ENCODE measurements at regions not wholly inside any gene's neighbourhood (a gene's known extent, or its start where the extent isn't known, plus 50 kb on each side); places are given as distances from the start of the nearest gene placed in this dataset.
A peak's percentile ranks its signal among the peaks of the same experiment; 100 is the strongest.

DNA sequence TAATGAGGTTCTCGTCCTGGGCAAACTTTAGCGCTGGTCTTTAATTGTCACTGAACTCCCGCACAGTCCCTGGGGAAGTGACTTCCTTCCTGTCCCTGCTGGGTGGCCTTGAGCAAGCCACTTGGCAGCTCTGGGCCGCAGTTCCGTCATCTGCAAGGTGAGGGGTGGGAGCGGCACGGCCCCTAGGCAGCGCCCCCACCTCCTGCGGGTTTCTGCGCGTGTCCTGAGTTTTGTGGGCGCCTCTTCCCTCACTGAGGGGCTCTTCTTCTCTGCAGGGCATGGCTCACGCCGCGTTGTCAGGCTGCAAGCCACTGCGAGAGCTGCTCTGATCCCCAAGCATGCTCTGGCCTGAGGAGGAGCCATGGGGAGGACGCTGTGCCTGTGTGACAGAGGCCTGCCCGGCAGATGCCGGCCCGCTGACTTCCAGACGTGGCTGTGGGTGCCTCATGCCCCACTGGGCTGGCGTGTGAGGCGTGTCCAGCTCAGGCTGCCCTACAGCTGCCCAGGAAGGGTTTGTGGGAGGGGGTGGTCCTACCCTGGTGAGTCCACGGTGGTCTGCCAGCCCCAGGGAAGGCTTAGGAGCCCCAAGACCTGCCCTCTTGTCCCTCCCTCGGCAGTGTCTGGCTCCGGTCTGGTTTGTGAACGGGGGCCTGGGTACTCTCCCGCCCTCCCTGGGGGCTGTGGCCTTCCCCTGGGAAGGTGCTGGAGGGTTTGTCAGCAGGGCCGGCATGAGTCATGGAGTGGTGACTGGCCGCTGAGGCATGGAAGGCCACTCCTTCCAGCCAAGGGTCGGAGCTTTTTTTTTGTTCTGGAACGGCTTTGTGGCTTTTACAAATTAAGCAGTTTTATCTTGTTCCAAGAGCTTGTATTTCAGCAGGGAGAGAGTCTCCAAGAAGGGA is 182.0 kb downstream of the SEC14L1 start:
- no peak for DNase-seq (ENCODE audit: low spot score)

GRCh38 chr17:77323413-77324171 is 182.8 kb downstream of the SEC14L1 start:
- TF ChIP-seq, protein P1, sequence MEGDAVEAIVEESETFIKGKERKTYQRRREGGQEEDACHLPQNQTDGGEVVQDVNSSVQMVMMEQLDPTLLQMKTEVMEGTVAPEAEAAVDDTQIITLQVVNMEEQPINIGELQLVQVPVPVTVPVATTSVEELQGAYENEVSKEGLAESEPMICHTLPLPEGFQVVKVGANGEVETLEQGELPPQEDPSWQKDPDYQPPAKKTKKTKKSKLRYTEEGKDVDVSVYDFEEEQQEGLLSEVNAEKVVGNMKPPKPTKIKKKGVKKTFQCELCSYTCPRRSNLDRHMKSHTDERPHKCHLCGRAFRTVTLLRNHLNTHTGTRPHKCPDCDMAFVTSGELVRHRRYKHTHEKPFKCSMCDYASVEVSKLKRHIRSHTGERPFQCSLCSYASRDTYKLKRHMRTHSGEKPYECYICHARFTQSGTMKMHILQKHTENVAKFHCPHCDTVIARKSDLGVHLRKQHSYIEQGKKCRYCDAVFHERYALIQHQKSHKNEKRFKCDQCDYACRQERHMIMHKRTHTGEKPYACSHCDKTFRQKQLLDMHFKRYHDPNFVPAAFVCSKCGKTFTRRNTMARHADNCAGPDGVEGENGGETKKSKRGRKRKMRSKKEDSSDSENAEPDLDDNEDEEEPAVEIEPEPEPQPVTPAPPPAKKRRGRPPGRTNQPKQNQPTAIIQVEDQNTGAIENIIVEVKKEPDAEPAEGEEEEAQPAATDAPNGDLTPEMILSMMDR (IDR thresholded peaks at IDR 0.05; ENCODE audit: borderline replicate concordance, control extremely low read depth, extremely low read depth, insufficient read depth, missing control alignments): no peak
- DNase-seq (ENCODE audit: low spot score): peak; percentile 64
- in situ Hi-C loops (cut with MboI; ENCODE audit: low sequenced_read_pairs, unreplicated experiment): loop anchor here (10.0 kb wide), 1 partner anchor 171 kb away; no protein-coding TSS in a partner anchor

More for the DNA sequence above, 182.0 kb downstream of the SEC14L1 start:
- in situ Hi-C loops (cut with MboI; ENCODE audit: low sequenced_read_pairs, unreplicated experiment): loop anchor here (10.0 kb wide), 1 partner anchor 172 kb away; no protein-coding TSS in a partner anchor
- TF ChIP-seq, protein P1 (IDR thresholded peaks at IDR 0.05; ENCODE audit: borderline replicate concordance, control extremely low read depth, extremely low read depth, insufficient read depth, missing control alignments): no peak

- DNase-seq (ENCODE audit: low spot score): peak; percentile 6
- TF ChIP-seq, protein P1 (IDR thresholded peaks at IDR 0.05; ENCODE audit: borderline replicate concordance, control extremely low read depth, extremely low read depth, insufficient read depth, missing control alignments): no peak
- in situ Hi-C loops (cut with MboI; ENCODE audit: low sequenced_read_pairs, unreplicated experiment): loop anchor here (10.0 kb wide), 1 partner anchor 171 kb away; no protein-coding TSS in a partner anchor
Observed at GRCh38 chr17:77324227-77324626, 183.5 kb downstream of the SEC14L1 start.

- peak; percentile 55 for DNase-seq (ENCODE audit: low spot score)
- TF ChIP-seq, protein P1 (IDR thresholded peaks at IDR 0.05; ENCODE audit: borderline replicate concordance, control extremely low read depth, extremely low read depth, insufficient read depth, missing control alignments): no peak
- in situ Hi-C loops (cut with MboI; ENCODE audit: low sequenced_read_pairs, unreplicated experiment): loop anchor here (10.0 kb wide), 1 partner anchor 169 kb away; no protein-coding TSS in a partner anchor
Observed at GRCh38 chr17:77325577-77326075, 184.9 kb downstream of the SEC14L1 start.

GRCh38 chr17:77326076-77326591 is 185.4 kb downstream of the SEC14L1 start:
- in situ Hi-C loops (cut with MboI; ENCODE audit: low sequenced_read_pairs, unreplicated experiment): loop anchor here (10.0 kb wide), 1 partner anchor 169 kb away; no protein-coding TSS in a partner anchor
- no peak for DNase-seq (ENCODE audit: low spot score)
- TF ChIP-seq, protein P1 (IDR thresholded peaks at IDR 0.05; ENCODE audit: borderline replicate concordance, control extremely low read depth, extremely low read depth, insufficient read depth, missing control alignments): no peak

GRCh38 chr17:77326636-77327035 is 185.9 kb downstream of the SEC14L1 start:
- DNase-seq (ENCODE audit: low spot score): no peak
- TF ChIP-seq, protein P1 (IDR thresholded peaks at IDR 0.05; ENCODE audit: borderline replicate concordance, control extremely low read depth, extremely low read depth, insufficient read depth, missing control alignments): no peak
- in situ Hi-C loops (cut with MboI; ENCODE audit: low sequenced_read_pairs, unreplicated experiment): loop anchor here (10.0 kb wide), 1 partner anchor 168 kb away; no protein-coding TSS in a partner anchor
